22Rv1 (cell line): ENCODE measurements at regions not wholly inside any gene's neighbourhood (a gene's known extent, or its start where the extent isn't known, plus 50 kb on each side); places are given as distances from the start of the nearest gene placed in this dataset.
A peak's percentile ranks its signal among the peaks of the same experiment; 100 is the strongest.

Source experiments
- H3K27ac ChIP-seq: fragments of 450-650 bp; 2 replicates; pipeline ENCODE4 v1.5.1; 2017
- CTCF ChIP-seq: fragments of 450-650 bp; IDR thresholded peaks from 2 replicates; pipeline ENCODE4 v1.5.1; 2017; ENCODE audit warnings: mild to moderate bottlenecking
- ZFX ChIP-seq: fragments of 450-650 bp; IDR thresholded peaks from 2 replicates; pipeline ENCODE4 v1.6.1; 2017; ENCODE audit warnings: antibody characterized with exemption, borderline replicate concordance

- TF ChIP-seq ZFX (no peak), CTCF (no peak)
- no peak overlapping the region for H3K27ac ChIP-seq
These were observed 1543.4 kb downstream of the EFNA5 start for GRCh38 chr5:106127341-106127781.

GRCh38 chr5:106121972-106122605 is 1548.6 kb downstream of the EFNA5 start:
- TF ChIP-seq CTCF (peak; percentile 96), ZFX (no peak)
- no peak overlapping the region for H3K27ac ChIP-seq

GRCh38 chr5:106116682-106117081 is 1554.1 kb downstream of the EFNA5 start:
- no peak for TF ChIP-seq ZFX
- TF ChIP-seq CTCF, result no peak
- H3K27ac ChIP-seq, result no peak overlapping the region

- TF ChIP-seq ZFX, result no peak
- TF ChIP-seq CTCF, result no peak
- no peak overlapping the region for H3K27ac ChIP-seq
These were observed 1556.8 kb downstream of the EFNA5 start for GRCh38 chr5:106113922-106114321.

GRCh38 chr5:106106384-106106783 is 1564.4 kb downstream of the EFNA5 start:
- TF ChIP-seq ZFX (no peak), CTCF (no peak)
- H3K27ac ChIP-seq, result no peak overlapping the region

GRCh38 chr5:106097340-106097739 is 1573.4 kb downstream of the EFNA5 start:
- H3K27ac ChIP-seq, result no peak overlapping the region
- no peak for TF ChIP-seq CTCF
- TF ChIP-seq ZFX, result no peak

GRCh38 chr5:106094839-106095238 is 1575.9 kb downstream of the EFNA5 start:
- no peak for TF ChIP-seq ZFX
- no peak for TF ChIP-seq CTCF
- H3K27ac ChIP-seq, result no peak overlapping the region
